ENCODE measurements at regions not wholly inside any gene's neighbourhood (a gene's known extent, or its start where the extent isn't known, plus 50 kb on each side); places are given as distances from the start of the nearest gene placed in this dataset.

DNA sequence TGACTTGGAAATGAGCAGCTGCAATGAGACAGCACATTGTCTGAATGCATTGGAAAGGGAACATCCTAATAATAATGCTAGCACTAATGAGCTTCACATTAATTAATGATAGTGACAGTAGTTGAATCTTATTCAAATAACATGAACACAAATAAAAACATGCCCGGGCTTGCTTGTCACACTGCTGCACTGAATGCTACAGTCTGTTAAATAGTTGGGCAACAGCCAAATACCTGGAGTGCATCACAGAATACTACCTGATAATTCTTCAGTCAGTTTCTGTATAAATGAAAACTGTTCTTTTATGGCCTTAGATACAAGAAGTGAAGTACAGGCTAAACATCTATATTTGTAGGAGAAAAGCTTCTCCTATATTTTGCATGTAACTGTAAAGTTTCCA, 458.7 kb downstream of the RNF144B start:
- H3K36me3 ChIP-seq = no peaks in the 10 kb centered on the region
- H3K4me3 ChIP-seq = no peak overlapping the region
- H3K27me3 ChIP-seq = no peaks in the 10 kb centered on the region
- H3K27ac ChIP-seq = no peak overlapping the region
- intact Hi-C loops (cut with DNase I) = no loop called here
- TF ChIP-seq CTCF (IDR thresholded peaks at IDR 0.05) = no peak
- no peak for DNase-seq (ENCODE audit: low spot score in 2 of 2)
- H3K4me1 ChIP-seq = no peaks in the 10 kb centered on the region
- no peaks in the 10 kb centered on the region for H3K9me3 ChIP-seq

GRCh38 chr6:18846327-18846726, 459.2 kb downstream of the RNF144B start:
- Histone ChIP-seq H3K4me3 (no peak overlapping the region), H3K4me1 (no peaks in the 10 kb centered on the region), H3K27ac (no peak overlapping the region), H3K36me3 (no peaks in the 10 kb centered on the region), H3K27me3 (no peaks in the 10 kb centered on the region), H3K9me3 (no peaks in the 10 kb centered on the region)
- no peak for TF ChIP-seq CTCF (IDR thresholded peaks at IDR 0.05)
- intact Hi-C loops (cut with DNase I) = no loop called here
- DNase-seq (ENCODE audit: low spot score in 2 of 2) = no peak

GRCh38 chr6:18861204-18861603, 474.1 kb downstream of the RNF144B start:
- no peaks in the 10 kb centered on the region for H3K9me3 ChIP-seq

GRCh38 chr6:18883268-18883667, 496.1 kb downstream of the RNF144B start:
- H3K9me3 ChIP-seq = no peaks in the 10 kb centered on the region
- H3K4me1 ChIP-seq = no peaks in the 10 kb centered on the region
- no peak overlapping the region for H3K4me3 ChIP-seq
- no peaks in the 10 kb centered on the region for H3K27me3 ChIP-seq
- intact Hi-C loops (cut with DNase I) = no loop called here
- DNase-seq (ENCODE audit: low spot score in 2 of 2) = no peak
- no peaks in the 10 kb centered on the region for H3K36me3 ChIP-seq
- H3K27ac ChIP-seq = no peak overlapping the region
- TF ChIP-seq CTCF (IDR thresholded peaks at IDR 0.05) = no peak

More at GRCh38 chr6:18861204-18861603, 474.1 kb downstream of the RNF144B start:
- Histone ChIP-seq H3K4me1 (no peaks in the 10 kb centered on the region), H3K4me3 (no peak overlapping the region), H3K36me3 (no peaks in the 10 kb centered on the region), H3K27ac (no peak overlapping the region), H3K27me3 (no peaks in the 10 kb centered on the region)
- no peak for DNase-seq (ENCODE audit: low spot score in 2 of 2)
- intact Hi-C loops (cut with DNase I) = no loop called here
- TF ChIP-seq CTCF (IDR thresholded peaks at IDR 0.05) = no peak

DNA sequence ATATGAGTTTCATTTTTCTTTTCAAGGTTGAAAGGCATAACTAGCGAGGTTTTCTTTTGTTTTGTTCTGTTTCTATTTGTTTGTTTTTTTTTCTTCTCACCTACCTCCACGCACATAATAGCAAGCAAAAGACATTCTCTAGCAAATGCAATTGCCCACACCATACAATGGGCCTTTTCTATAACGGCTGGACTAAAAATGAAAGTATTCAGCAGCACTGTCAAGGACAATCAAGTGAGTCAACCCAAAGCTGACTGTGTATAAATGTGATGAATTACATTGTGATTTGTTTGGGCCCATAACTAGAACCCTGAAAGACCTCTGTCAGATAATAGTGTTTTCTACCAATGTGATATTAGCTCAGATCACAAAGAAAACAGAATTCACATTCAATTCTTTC, 496.7 kb downstream of the RNF144B start:
- Histone ChIP-seq H3K27me3 (no peaks in the 10 kb centered on the region), H3K4me1 (no peaks in the 10 kb centered on the region), H3K36me3 (no peaks in the 10 kb centered on the region), H3K4me3 (no peak overlapping the region), H3K9me3 (no peaks in the 10 kb centered on the region), H3K27ac (no peak overlapping the region)
- intact Hi-C loops (cut with DNase I) = no loop called here
- no peak for TF ChIP-seq CTCF (IDR thresholded peaks at IDR 0.05)
- DNase-seq (ENCODE audit: low spot score in 2 of 2) = no peak

GRCh38 chr6:18893540-18894269, 506.6 kb downstream of the RNF144B start:
- Histone ChIP-seq H3K27ac (no peak overlapping the region), H3K27me3 (no peaks in the 10 kb centered on the region), H3K36me3 (no peaks in the 10 kb centered on the region), H3K4me1 (no peaks in the 10 kb centered on the region), H3K9me3 (no peaks in the 10 kb centered on the region), H3K4me3 (no peak overlapping the region)
- no peak for DNase-seq (ENCODE audit: low spot score in 2 of 2)
- intact Hi-C loops (cut with DNase I) = no loop called here
- TF ChIP-seq CTCF (IDR thresholded peaks at IDR 0.05) = no peak

Data from ascending aorta (tissue), 2 donors.